MCF 10A (cell line): ENCODE measurements at regions not wholly inside any gene's neighbourhood (a gene's known extent, or its start where the extent isn't known, plus 50 kb on each side); places are given as distances from the start of the nearest gene placed in this dataset.

Experiments
- BruUV-seq: library from RNA; stranded (reverse); fragments of 400-500 nt; replicated peaks from 2 replicates; lab custom pipeline; 2021; lab: Mats Ljungman, UMichigan
- CTCF ChIA-PET: fragments of 300-600 bp; sonication (Branson Sonifier 250); formaldehyde crosslinking; extraction: SDS; loops from one replicate; lab custom pipeline; 2021; ENCODE audit warnings: antibody characterized with exemption, inconsistent platforms; lab: Yijun Ruan, JAX
- POLR2A ChIA-PET: fragments of 300-600, 350-650 bp; sonication (Branson Sonifier 250); formaldehyde crosslinking; extraction: SDS; loops from one replicate; lab custom pipeline; 2020; ENCODE audit warnings: antibody characterized with exemption, inconsistent platforms; lab: Yijun Ruan, JAX
- DNase-seq: peaks from one replicate; pipeline ENCODE4 v3.0.0-alpha.2; 2018; ENCODE audit not compliant: unreplicated experiment
- H3K27ac Mint-ChIP-seq: one replicate; pipeline ENCODE4 v1.8.0; 2022; ENCODE audit warnings: mild to moderate bottlenecking, low read depth, mixed read lengths; ENCODE audit not compliant: unreplicated experiment
- H3K27me3 Mint-ChIP-seq: one replicate; pipeline ENCODE4 v1.8.0; 2022; ENCODE audit warnings: mixed read lengths; ENCODE audit not compliant: insufficient read depth, unreplicated experiment
- H3K36me3 Mint-ChIP-seq: one replicate; pipeline ENCODE4 v1.8.0; 2022; ENCODE audit warnings: mild to moderate bottlenecking, moderate library complexity, mixed read lengths; ENCODE audit not compliant: insufficient read depth, unreplicated experiment
- H3K4me1 Mint-ChIP-seq: one replicate; pipeline ENCODE4 v1.8.0; 2022; ENCODE audit warnings: mixed read lengths; ENCODE audit not compliant: insufficient read depth, unreplicated experiment
- H3K4me3 Mint-ChIP-seq: one replicate; pipeline ENCODE4 v1.8.0; 2022; ENCODE audit warnings: mild to moderate bottlenecking, moderate library complexity, mixed read lengths; ENCODE audit not compliant: unreplicated experiment
- H3K9me3 Mint-ChIP-seq: one replicate; pipeline ENCODE4 v1.8.0; 2022; ENCODE audit warnings: mixed read lengths; ENCODE audit not compliant: unreplicated experiment
- CTCF ChIP-seq: fragments of 200-600 bp; IDR thresholded peaks from one replicate; pipeline ENCODE4 v1.8.0; 2022; ENCODE audit warnings: antibody characterized with exemption, mild to moderate bottlenecking; ENCODE audit not compliant: unreplicated experiment
- intact Hi-C: fragments of 100-400 bp; cut with micrococcal nuclease; formaldehyde crosslinking; loops from 2 replicates; pipeline ENCODE4 v1.14.1; 2022

DNA sequence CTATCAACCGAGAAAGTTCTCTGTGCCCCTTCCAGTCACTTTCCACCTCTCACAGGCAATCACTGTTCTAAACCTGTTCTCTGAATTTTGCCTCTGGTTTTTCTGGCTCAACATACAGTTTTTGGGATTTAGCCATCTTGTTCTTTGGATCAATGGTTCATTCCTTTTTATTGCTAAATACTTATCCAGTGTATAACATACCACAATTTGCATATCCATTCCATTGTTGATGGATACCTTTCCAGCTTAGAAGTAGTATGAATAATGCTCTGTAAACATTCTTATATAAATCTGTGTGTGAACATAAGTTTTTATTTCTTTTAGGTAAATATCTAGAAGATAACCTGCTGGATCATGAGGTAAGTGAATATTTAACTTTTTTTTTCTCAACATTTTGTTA lies 87.8 kb upstream of the FNDC3B start:
- H3K4me3 Mint-ChIP-seq, result no peak overlapping the region
- H3K36me3 Mint-ChIP-seq, result peaks cover 5% of the 10 kb centered on the region
- peaks cover 7% of the 10 kb centered on the region for H3K4me1 Mint-ChIP-seq
- ChIA-PET POLR2A (no interaction called here), CTCF (no interaction called here)
- BruUV-seq, result no TSS peak
- intact Hi-C loops, result no loop called here
- H3K27ac Mint-ChIP-seq, result no peak overlapping the region
- no peaks in the 10 kb centered on the region for H3K27me3 Mint-ChIP-seq
- H3K9me3 Mint-ChIP-seq, result no peaks in the 10 kb centered on the region
- TF ChIP-seq CTCF, result no peak
- no peak for DNase-seq

GRCh38 chr3:171953301-171954022 lies 85.9 kb upstream of the FNDC3B start:
- CTCF ChIA-PET, result interaction anchor here (0.7 kb wide), 1 partner anchor 307 kb away, joined by 3 read pairs; no protein-coding TSS in a partner anchor
- no peak for DNase-seq
- POLR2A ChIA-PET, result no interaction called here

DNA sequence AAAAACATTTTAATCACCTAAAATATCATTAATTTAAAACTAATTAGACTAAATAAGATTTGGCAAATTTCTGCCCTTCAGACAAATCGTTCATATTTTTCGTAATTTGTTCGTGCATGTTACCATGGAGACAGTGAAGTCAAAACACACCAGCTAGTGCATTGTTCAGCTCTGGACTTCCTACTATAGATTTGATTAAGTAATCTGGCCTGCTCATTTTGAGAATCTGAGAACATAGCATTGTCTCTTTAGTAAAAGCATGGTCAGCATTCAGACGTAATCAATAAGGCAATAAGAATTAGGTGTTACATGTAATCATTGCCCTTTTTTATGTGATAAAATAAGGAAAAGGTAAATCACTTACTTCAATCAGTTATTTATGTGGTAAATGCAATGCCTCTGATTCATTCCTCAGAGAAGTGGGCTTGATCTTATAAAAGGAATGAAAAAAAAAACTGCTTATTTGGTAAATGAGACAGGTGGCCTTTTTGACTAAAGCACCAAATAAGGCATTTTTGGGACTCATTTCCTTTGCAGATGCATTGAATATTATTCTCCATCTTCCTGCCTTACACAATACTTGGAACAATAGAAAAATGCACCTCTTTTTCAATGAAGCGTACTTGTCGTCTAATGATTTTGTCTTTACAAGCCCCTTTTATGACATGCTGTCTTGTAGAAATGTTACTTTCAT lies 84.5 kb upstream of the FNDC3B start:
- Mint-ChIP-seq H3K36me3 (peaks cover 5% of the 10 kb centered on the region), H3K9me3 (no peaks in the 10 kb centered on the region), H3K4me1 (peaks cover 7% of the 10 kb centered on the region), H3K27ac (no peak overlapping the region), H3K4me3 (no peak overlapping the region), H3K27me3 (no peaks in the 10 kb centered on the region)
- no peak for DNase-seq
- TF ChIP-seq CTCF, result no peak
- BruUV-seq, result no TSS peak
- intact Hi-C loops, result no loop called here
- CTCF ChIA-PET, result interaction anchor here (0.9 kb wide), 1 partner anchor 183 kb away, joined by 3 read pairs; no protein-coding TSS in a partner anchor
- POLR2A ChIA-PET, result no interaction called here

More at GRCh38 chr3:171953301-171954022, 85.9 kb upstream of the FNDC3B start:
- Mint-ChIP-seq H3K36me3 (peaks cover 5% of the 10 kb centered on the region), H3K4me3 (no peak overlapping the region), H3K9me3 (no peaks in the 10 kb centered on the region), H3K27ac (no peak overlapping the region), H3K4me1 (peaks cover 7% of the 10 kb centered on the region), H3K27me3 (no peaks in the 10 kb centered on the region)
- intact Hi-C loops, result no loop called here
- no peak for TF ChIP-seq CTCF
- BruUV-seq, result no TSS peak

GRCh38 chr3:171955598-171955997 lies 83.8 kb upstream of the FNDC3B start:
- ChIA-PET CTCF (interaction anchor here (0.9 kb wide), 1 partner anchor 184 kb away, joined by 3 read pairs; no protein-coding TSS in a partner anchor), POLR2A (no interaction called here)
- Mint-ChIP-seq H3K27ac (no peak overlapping the region), H3K9me3 (no peaks in the 10 kb centered on the region), H3K36me3 (peaks cover 5% of the 10 kb centered on the region), H3K27me3 (no peaks in the 10 kb centered on the region), H3K4me1 (peaks cover 10% of the 10 kb centered on the region), H3K4me3 (no peak overlapping the region)
- BruUV-seq, result no TSS peak
- no peak for DNase-seq
- no peak for TF ChIP-seq CTCF
- intact Hi-C loops, result no loop called here
